AML-193 (cell line): ENCODE measurements at regions not wholly inside any gene's neighbourhood (a gene's known extent, or its start where the extent isn't known, plus 50 kb on each side); places are given as distances from the start of the nearest gene placed in this dataset.
A peak's percentile ranks its signal among the peaks of the same experiment; 100 is the strongest.

Experiments
- DNase-seq, 2 experiments: peaks; one replicate each; lab custom pipeline; 2025; lab: John Stamatoyannopoulos, UW

DNA sequence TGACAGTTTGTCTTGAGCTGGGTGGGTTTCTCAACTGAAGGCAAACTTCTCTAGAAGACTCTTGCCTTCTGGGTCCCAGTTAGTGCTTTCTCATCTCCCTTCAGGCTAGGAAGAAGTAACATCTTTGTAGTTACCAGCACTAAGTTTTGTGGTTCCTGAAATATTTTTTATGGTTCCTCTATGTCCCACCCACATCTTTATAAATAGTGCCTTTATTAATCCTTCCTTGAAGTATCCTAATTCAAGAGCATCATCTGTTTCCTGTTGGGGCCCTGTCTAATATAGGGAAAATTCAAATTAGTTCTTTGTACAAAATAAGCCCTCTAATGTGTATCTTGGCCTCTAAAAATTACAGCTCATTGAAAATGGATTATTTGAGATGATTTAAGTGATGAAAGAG lies 147.4 kb upstream of the MAOA start:
- no peak for DNase-seq

DNA sequence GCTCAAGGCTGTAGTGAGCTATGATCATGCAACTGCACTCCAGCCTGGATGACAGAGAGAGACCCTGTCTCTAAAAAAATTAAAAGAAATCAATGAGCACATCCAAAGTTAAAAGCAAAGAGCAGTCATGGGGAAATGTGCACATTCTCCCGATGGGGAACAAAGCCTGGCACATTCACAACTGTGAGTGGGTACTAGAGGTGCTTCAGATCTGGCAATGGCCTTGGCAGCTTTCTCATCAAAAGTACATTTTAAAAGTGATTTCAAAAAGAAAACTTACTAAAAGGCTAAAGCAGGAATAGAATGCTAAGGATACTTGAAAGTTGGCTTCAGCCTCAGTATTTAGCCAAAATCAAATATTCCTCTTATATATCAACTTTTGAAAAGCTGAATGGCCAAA lies 145.9 kb upstream of the MAOA start:
- no peak for DNase-seq

DNA sequence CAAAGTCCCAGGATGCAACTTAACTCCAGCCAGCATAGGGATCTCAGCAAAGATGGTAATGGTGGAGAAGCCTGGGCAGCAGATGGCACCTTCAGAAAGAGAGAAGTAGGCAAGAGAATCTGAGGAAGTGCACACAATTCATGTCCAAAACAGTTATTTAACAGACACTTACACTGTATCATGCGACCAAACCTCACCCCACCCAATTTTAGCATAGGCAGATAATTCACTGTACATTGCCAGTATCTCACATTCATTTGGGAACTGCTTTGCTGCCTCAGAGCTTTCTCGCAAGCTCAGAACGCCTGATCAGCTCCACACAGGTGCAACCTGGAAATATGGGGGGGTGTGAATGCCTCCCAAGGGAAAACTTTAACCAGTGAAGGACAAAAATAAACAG lies 143.0 kb upstream of the MAOA start:
- DNase-seq = no peak

DNA sequence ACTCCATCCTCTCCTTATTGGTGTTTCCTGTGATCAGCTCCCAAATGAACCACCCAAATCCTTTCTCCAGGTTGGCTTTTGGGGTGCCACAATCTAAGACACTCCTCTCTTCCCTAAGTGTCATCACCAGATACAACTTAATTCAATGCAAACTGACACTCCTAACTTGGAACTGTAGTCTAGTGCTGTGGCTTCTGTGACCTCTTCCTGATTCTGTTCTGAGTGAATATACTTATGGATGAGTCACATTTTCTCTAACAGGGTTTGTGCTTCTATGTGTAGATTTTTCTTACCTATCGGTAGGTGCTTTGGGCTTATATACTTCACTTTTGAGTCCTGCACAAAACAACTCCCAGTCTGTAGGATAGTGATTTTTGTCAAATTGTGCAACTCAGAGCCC lies 141.3 kb upstream of the MAOA start:
- DNase-seq = no peak

DNA sequence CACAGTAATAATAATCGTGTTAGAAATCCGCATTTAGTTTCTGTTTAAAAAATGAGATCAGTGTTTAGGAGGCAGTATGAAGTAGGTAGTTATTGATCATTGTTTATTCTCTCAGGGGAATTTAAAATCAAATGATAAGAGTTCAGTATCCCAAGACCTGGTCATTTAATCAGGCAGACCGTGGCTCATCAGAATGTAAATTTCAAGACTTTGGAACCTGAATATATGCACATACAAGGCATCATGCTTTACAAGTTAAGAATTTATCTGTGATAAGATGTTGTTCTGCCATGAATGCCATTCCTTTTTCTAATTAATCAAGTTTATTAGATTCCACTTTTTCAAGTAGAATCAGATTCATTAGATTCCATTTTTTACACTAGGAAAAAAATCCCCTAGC lies 133.5 kb upstream of the MAOA start:
- no peak for DNase-seq

DNA sequence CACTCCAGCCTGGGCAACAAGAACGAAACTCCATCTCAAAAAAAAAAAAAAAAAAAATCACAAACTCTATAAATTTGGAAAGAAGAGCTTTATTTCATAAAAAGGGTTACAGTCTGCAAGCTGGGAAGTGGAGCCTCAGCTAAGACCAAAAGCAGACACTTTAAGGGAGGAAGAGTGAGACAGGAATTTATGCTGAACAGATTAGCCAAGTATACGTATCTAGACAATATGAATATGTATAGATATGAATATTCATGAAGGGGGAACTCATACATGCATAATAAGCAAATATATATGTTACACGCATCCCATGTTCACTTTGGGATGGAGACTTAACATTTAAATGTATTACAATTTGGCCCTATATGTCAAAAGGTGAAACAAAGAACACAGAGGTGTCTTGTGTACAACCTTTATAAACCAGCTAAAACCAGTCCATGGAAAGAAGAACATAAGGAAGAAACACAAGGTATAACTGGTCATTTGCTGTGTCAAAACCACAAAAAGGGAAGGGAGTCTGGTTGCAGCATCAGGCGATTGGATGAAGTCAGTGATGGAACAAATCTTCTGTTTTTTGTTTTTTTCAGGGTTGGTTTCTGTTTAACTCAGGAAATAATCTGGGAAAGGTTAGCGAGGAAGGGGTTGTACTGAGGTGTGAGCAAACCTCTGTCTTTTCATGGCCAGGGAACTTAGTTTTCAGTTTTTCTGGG lies 130.0 kb upstream of the MAOA start:
- DNase-seq = no peak

DNA sequence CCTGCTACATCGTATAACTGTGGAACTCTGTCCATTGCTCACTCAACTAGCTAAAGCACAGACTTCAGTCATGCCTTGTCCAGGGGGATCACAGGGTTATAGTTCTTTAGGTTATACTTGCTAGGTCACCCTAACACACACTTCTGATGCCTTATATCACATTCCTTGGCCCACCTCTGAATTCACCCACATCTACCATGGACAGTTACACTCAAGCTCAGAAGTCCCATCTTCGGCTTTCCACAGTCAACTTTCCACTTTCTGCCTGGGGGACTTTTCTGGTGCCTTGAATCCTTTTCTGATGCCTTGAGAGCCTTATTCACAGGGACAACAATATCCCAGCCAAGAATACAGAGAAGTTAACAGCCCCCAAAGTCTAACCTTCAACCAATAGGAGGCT lies 129.2 kb upstream of the MAOA start:
- no peak for DNase-seq

DNA sequence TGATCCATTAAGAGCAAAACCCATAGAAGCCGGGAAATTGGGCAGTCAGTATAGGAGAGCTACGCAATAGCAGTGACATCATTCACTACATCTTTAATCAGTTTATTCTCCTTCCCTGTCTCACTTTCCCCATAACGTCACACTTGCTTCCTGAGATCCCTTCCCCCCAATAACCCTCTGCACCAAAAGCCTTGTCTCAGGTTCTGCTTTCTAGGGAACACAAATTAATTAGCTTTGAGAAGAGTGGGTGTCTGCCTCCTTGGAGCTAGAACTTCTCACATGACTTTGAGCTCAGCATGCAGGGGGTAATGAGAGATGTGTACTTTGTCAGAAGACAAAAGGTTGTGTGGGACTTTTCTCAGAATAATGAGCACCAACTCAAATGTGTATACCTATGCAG lies 128.3 kb upstream of the MAOA start:
- DNase-seq = no peak

DNA sequence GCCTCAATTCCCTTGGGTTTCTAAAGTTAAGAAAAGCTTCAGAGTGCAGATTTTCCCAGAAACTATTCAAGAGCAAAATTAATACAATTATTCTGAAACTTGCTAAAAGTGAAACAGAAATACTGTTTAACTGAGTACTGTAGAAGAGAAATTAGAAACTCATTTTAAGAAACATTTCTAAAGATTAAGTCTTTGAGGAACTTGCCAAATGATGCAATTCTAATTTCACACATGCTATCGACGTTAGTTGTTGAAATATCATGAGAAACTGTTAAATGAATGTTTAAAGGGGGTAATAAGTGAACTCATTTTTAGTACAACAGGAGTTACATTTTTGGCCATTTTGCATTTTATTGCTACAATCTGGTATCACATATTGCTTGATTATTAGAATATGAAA lies 125.3 kb upstream of the MAOA start:
- peak in 1 of 2 experiments; percentile 0 for DNase-seq

DNA sequence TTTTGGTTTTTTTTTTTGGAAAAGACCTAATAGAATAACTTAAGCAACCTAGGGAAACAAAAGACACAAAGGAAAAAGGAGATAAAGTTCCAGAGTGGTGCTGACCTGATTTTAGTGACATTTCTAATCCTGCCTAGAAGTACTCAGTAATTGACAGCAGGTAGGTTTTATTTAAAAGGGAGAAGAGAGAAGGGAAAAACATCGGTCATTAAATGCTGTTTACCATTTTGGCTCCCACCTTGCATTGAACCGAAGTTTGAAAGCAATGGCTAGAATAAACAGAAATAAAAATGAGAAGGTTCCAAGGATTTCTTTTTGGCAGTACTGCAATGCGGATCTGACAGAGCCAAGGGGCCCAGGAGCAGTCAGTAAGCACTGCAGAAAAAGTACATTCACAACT lies 115.8 kb upstream of the MAOA start:
- DNase-seq = no peak

DNA sequence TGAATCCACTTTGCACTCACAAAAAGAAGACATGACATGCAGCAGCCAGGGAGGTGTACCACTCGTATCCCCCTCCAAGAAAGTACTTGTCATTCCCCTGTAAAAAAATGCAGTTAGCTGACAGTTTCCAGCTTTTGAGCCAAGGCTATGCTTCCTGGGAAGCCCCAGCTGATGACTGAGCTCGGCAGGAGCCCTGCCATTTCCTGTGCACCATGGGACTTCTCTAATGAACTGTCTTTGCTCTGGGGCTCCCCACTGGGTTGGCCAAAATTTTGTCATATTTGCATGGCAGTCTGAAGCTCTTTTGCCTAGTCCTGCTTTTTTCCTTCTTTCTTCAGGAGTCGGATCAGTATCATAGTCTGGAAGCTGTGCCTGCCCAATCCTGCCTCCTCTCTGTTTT lies 104.5 kb upstream of the MAOA start:
- no peak for DNase-seq

DNA sequence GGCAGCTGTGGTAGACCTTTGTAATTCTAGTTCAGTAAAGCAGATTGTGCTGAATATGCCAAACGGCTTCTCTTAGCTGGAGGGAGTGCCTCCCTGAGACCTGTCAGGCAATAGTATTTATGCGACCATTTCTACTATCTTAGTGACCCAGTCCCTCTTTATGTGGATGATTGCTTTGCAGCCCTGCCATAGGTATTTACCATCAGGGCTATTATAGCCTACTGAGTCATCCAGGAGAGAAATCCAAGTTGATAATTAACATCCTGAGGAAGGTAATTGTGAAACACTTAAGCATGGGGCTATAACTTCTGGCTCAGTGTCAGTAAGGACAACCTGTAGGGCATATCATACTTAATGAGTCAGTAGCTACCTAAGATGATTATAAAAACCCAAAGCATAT lies 103.9 kb upstream of the MAOA start:
- DNase-seq = no peak

DNA sequence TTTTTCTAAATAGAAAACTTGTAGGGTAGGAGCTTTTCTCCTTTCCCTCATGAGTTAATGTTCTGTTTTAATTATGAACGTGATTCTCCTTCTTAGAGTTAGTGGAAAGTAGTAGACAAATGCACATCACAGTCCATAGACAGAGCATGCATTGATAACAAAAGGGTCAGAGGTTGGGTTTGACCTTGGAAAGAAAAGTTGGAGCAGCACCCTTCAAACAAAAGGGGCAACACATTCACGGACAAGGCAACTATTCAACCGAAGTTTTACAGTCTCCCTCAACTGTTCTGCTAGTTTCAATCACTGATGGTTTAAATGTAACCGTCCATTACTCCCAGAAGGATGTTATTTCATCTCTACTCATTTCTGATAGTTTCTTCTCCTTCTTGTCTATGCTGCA lies 103.4 kb upstream of the MAOA start:
- DNase-seq = no peak

DNA sequence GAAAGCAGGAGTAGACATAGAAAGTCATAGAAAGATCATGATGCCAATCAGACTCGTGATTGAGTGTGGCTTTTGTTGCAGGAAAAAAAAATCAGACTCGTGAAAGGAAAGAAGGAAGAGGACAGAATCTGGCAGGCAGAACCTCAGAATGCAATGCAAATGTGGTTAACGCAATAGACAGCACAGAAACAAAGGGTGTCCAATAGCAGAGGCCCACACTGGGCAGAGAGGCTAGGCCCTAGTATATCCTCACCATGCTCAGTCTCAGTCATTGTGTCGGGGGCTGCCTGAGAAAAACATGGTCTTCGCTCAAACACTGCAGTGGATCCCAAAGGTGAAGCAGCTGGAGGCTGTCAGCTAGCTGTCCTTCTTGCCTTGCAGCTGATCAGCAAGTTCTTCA lies 102.8 kb upstream of the MAOA start:
- DNase-seq = no peak

DNA sequence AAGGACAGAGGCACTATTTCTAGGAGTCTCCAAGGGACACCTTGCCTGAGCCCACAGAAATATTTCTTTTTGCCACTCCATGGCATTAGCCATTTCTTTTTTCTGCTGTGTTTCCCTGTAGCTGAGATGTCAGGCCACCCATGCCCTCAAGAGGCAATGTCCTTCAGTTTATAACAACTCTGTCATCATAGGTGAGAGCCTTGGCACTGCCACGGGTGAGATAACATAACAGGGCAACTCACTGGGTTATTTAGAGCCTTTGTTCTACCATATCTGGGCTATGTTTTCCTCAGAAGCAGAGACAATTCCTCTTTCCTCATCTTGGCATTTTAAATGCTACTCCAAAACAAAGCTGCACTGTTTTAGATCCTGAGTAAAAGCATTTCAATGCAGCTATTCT lies 99.9 kb upstream of the MAOA start:
- no peak for DNase-seq

DNA sequence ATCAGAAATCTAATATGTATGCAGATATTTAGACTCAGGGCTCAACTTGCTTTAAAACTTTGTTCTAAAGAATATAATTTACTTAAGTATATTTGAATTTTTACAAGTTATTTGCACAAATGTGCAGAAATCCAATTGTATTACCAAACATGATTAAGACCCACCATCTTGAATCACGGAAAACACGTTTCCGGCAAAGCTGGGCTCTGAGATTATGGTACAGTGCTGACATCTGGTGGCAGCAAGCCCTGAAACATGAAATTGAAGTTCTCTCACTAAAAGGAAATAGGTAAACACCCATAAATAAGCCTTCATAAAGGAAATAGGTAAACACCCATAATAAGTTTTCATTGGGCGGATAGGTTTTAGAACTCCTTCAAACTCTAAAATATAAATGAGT lies 98.3 kb upstream of the MAOA start:
- DNase-seq = peak in 1 of 2 experiments; percentile 1

DNA sequence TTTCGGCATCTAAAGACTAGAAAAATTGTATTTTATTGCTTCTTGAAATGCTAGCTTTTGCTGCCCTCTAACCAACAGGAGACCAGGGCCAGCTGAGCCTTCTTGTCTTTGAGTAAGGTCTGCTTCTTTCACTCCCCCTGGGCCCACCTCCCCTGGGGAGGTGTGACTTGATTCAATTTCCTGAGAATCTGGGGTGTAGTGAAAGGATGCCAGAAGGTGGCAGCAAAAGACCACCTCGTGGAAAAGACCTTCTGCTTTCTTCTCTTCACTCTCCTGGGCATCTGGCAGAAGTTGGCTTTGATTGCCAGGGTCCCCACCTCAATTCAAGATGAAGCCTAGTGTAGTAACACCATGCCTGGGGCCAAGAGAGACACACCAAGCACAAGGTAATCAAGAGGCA lies 96.5 kb upstream of the MAOA start:
- peak; percentile 7 to 28 for DNase-seq

DNA sequence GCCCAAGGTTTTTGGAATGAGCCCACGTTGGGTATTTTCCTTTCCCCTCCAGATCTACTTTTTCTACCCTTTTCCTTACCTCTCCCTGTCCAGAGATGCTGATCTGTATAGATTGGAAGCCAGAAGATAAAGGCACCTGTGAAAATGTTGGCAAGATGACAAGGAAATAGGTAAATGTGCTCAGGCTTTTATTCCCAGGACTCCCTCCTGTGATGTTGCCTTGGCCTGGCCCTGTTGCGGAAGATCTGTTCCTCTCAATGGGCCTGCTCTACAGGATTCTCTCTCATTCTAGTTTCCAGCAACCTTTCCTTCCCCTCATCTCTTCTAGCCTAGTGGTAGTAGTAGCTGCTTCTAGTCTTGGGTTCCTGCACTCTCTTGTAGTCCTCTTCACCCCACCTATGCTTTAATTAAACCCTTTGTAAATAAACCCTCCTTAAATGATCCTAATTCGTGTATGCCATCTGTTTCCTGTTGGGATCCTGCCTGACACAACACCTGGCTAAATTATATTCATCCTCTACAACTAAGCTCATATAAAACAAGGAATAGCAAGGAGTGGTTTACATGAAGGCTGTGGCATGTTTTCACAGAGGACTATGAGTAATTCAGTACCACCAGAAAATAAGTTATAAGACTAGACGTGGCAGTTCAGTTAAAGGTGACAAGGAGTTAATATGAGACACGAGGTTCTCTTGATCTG lies 95.7 kb upstream of the MAOA start:
- no peak for DNase-seq

DNA sequence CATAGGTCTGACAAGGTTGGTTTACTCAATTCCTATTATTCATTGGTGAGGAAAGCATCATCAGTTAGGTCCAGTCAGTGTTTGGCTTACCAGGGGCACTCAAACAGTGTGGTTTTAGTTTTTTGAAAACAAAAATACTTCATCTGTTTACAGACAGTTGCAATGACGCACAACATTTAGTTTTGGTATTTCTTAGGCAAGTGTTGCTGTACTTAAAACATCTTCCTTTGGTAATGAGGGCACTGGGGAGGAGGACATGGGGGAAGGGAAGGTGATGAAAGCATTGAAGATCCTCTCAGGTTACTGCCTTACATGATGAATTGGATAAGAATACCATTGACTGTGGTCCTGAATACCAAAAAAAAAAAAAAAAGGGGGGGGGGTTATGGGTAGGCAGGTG lies 93.7 kb upstream of the MAOA start:
- DNase-seq = no peak

DNA sequence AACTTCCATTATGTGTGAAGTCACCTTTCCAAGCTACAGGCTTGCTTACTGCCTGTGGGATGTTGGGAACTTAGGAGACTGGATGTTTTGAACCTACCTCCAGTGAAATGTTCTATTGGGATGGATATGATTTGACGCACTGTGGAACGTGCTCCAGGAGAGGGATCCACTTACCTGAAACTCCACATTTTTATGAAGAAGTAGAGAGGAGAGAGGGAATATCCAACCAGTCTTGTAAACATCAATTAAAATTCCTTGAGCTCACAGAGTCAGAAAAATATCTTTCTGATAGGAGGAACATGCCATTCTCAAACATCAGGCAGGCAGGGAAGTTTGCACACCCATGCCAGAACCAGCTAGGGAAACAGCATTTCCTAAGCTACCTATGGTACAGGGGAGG lies 91.1 kb upstream of the MAOA start:
- no peak for DNase-seq

DNA sequence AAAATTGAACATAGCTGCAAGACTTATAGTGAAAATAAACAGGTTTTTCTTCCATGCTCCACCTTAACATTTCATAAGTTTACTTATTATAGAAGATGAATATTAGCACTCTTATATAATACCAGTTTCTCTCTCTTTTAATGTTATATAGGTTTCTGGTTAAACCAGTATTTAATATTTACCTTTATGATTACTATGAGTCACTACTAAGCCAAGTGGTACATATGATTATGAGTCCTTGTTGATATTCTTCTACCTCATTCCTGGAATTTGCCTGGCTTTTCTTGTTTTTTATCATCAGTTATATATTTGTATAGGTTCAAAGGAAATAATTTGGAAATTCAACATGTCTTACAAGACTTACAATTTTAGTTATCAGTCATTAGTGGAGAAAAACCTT lies 89.9 kb upstream of the MAOA start:
- DNase-seq = no peak

DNA sequence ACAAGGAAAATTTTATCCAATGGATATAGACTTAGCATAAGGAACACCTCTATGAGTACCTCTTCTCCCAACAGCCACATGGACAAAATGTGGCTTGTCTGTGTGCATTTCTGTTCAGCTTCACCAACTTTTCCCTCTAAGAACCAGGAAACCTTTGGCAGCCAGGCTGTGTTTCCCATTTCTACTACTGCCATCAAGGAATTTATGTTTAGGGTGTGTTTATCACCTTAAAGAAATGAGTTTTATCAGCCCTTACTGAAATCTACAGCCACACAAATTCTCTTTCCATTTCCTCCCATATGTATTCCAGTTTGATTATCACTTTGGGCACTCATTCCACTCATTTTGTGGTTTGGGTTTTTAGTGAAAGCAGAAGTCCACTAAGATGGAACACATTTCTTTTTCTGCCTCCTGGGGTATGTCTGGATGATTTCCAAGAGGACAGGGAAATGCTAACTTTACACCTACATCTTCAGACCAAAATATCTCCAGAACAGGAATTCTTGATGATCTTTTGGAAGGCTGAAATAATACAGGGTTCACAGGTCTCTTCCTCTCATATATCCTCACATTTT lies 82.6 kb upstream of the MAOA start:
- no peak for DNase-seq

DNA sequence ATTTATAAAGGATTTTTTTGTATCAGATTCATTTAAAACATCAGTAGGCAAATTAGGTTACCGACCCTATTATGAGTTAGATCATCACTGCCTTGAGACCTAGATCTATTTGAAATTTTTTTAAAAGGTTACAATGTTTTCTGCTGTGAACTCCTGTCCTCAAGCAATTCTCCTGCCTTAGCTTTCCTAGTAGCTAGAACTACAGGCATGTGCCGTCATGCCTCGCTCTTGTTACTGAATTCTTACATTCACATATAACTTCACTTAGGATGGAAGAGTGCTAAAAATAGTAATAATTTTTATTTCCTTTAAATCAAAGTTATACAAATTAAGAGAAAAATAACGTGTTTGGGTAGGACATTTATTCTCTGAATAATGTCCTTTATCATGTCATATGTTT lies 75.5 kb upstream of the MAOA start:
- DNase-seq = no peak

DNA sequence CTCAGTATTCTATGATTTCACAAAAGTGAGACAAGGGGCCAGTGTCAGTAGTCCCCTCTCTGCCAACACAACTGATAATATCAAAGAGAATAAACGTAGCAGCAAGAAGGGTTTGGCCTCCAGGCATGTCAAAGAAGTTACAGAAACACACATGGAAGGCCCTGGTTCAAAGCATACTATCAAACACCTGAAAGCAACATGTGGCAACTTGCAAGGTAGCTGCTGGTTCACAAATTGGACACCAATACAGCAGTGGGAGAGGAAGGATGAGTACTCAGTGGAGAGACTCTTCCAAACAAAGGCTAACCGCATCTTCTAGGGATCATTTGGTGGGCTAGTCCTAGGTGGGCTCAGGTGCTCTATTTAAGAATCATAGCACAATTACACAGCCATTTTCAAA lies 74.9 kb upstream of the MAOA start:
- no peak for DNase-seq
